HG03378 (cell line): ENCODE measurements at regions not wholly inside any gene's neighbourhood (a gene's known extent, or its start where the extent isn't known, plus 50 kb on each side); places are given as distances from the start of the nearest gene placed in this dataset.

ENCODE experiments used
- ATAC-seq: cut with Tn5 transposase; IDR thresholded peaks from one replicate; pipeline ENCODE4 v1.9.1; 2021; ENCODE audit warnings: mild to moderate bottlenecking, moderate library complexity; ENCODE audit not compliant: unreplicated experiment

GRCh38 chr3:163132111-163132510, 1635.5 kb downstream of the OTOL1 start:
- ATAC-seq, result no peak

- no peak for ATAC-seq
Observed at GRCh38 chr3:163129287-163129686, 1632.7 kb downstream of the OTOL1 start.

GRCh38 chr3:163126115-163126514, 1629.5 kb downstream of the OTOL1 start:
- no peak for ATAC-seq
